ENCODE measurements at regions not wholly inside any gene's neighbourhood (a gene's known extent, or its start where the extent isn't known, plus 50 kb on each side); places are given as distances from the start of the nearest gene placed in this dataset.

GRCh38 chrX:34218063-34218462 is 85.9 kb upstream of the FAM47A start:
- no peaks in the 10 kb centered on the region for H4K20me1 ChIP-seq (ENCODE audit: insufficient read depth, low read length)
- ATAC-seq (ENCODE audit: low read depth) (no peak), DNase-seq (no peak)
- H2AK5ac ChIP-seq (ENCODE audit: low read depth, low read length), result no peak overlapping the region
- H3K4ac ChIP-seq (ENCODE audit: low read depth, low read length), result no peak overlapping the region
- H3K56ac ChIP-seq (ENCODE audit: extremely low read depth, insufficient read depth, low read length), result no peak overlapping the region
- no peak overlapping the region for H2AK9ac ChIP-seq (replicated peaks; ENCODE audit: low read depth, low read length, poor library complexity)
- H3K4me3 ChIP-seq (ENCODE audit: insufficient read depth, low read depth, low read length), result no peak overlapping the region
- no peaks in the 10 kb centered on the region for H3K27me3 ChIP-seq (ENCODE audit: control insufficient read depth, insufficient read depth, low read length)
- no CpG with 5 or more reads among the region's 1 CpG for WGBS, 2 experiments (ENCODE audit: extremely low coverage in 2 of 2, insufficient read length in 1 of 2)
- no peaks in the 10 kb centered on the region for H3K79me1 ChIP-seq (ENCODE audit: low read depth in 1 of 2, low read length in 2 of 2)
- no peak overlapping the region for H2AFZ ChIP-seq (replicated peaks; ENCODE audit: low read length, poor library complexity)
- no peak overlapping the region for H3K23ac ChIP-seq (ENCODE audit: low read depth, low read length)
- H4K8ac ChIP-seq (ENCODE audit: low read depth in 2 of 2, low read length in 2 of 2), result no peak overlapping the region
- H2BK15ac ChIP-seq (ENCODE audit: low read depth, low read length), result no peak overlapping the region
- no peak overlapping the region for H2BK20ac ChIP-seq (ENCODE audit: low read depth, low read length)
- H2BK120ac ChIP-seq (ENCODE audit: low read depth, low read length), result no peak overlapping the region
- H3K27ac ChIP-seq (ENCODE audit: insufficient read depth, low read length), result no peak overlapping the region
- H3K36me3 ChIP-seq (ENCODE audit: control insufficient read depth, insufficient read depth, low read length), result no peaks in the 10 kb centered on the region
- no peaks in the 10 kb centered on the region for H3K9me1 ChIP-seq (ENCODE audit: insufficient read depth, low read length)
- ChIA-PET POLR2A (ENCODE audit: unreplicated experiment) (no interaction called here), CTCF (no interaction called here)
- no peak overlapping the region for H3K9ac ChIP-seq (ENCODE audit: low read depth, low read length)
- in situ Hi-C loops (cut with MboI; ENCODE audit: low sequenced_read_pairs), result no loop called here
- no peak overlapping the region for H4K5ac ChIP-seq (ENCODE audit: low read depth, low read length)
- H3K18ac ChIP-seq (ENCODE audit: low read depth, low read length), result no peak overlapping the region
- dilution Hi-C loops (cut with HindIII; ENCODE audit: low sequenced_read_pairs, unreplicated experiment), result no loop called here
- H3K9me3 ChIP-seq (ENCODE audit: control insufficient read depth, insufficient read depth, low read length), result no peaks in the 10 kb centered on the region
- no peak overlapping the region for H4K91ac ChIP-seq (ENCODE audit: insufficient read depth, low read depth, low read length)
- H3K4me1 ChIP-seq (ENCODE audit: control insufficient read depth, insufficient read depth, low read length), result no peaks in the 10 kb centered on the region
- no TSS peak for BruUV-seq (replicated peaks)
- no peak overlapping the region for H3K14ac ChIP-seq (replicated peaks; ENCODE audit: low read depth, low read length)
- intact Hi-C loops (cut with micrococcal nuclease), result no loop called here
- H2BK5ac ChIP-seq (ENCODE audit: low read depth, low read length, poor library complexity, severe bottlenecking), result no peak overlapping the region
- H3K4me2 ChIP-seq (ENCODE audit: low read depth, low read length), result no peak overlapping the region
- TF ChIP-seq MAFK (IDR thresholded peaks at IDR 0.05; ENCODE audit: low read depth, low read length) (no peak), CHD1 (IDR thresholded peaks at IDR 0.05; ENCODE audit: low read depth, low read length) (no peak), SMC3 (IDR thresholded peaks at IDR 0.05; ENCODE audit: low read depth, low read length) (no peak), FOS (IDR thresholded peaks at IDR 0.05; ENCODE audit: low read depth, low read length) (no peak), USF2 (IDR thresholded peaks at IDR 0.05; ENCODE audit: low read depth, low read length) (no peak), NFE2L2 (IDR thresholded peaks at IDR 0.05; ENCODE audit: low read depth, low read length) (no peak), RFX5 (IDR thresholded peaks at IDR 0.05; ENCODE audit: low read depth, low read length) (no peak), MAZ (IDR thresholded peaks at IDR 0.05; ENCODE audit: borderline replicate concordance, low read depth, low read length) (no peak), CTCF (conservative IDR thresholded peaks at IDR 0.05; ENCODE audit: low read depth, low read length) (no peak), POLR2A (IDR thresholded peaks at IDR 0.05; ENCODE audit: low read depth, low read length) (no peak), ELK1 (IDR thresholded peaks at IDR 0.05; ENCODE audit: borderline replicate concordance, low read depth, low read length) (no peak), MXI1 (IDR thresholded peaks at IDR 0.05; ENCODE audit: borderline replicate concordance, low read depth, low read length) (no peak), RCOR1 (IDR thresholded peaks at IDR 0.05; ENCODE audit: insufficient replicate concordance, low read length) (no peak), BHLHE40 (IDR thresholded peaks at IDR 0.05; ENCODE audit: low read depth, low read length) (no peak), CEBPB (IDR thresholded peaks at IDR 0.05; ENCODE audit: low read depth, low read length) (no peak), RAD21 (IDR thresholded peaks at IDR 0.05; ENCODE audit: low read length) (no peak)

Measured in IMR-90 (cell line).